GM13977 (cell line): ENCODE measurements at regions not wholly inside any gene's neighbourhood (a gene's known extent, or its start where the extent isn't known, plus 50 kb on each side); places are given as distances from the start of the nearest gene placed in this dataset.

Experiments used
- DNase-seq: peaks from one replicate; pipeline ENCODE4 v3.0.0; 2012; ENCODE audit warnings: low spot score
- CTCF ChIP-seq: IDR thresholded peaks from 2 replicates; pipeline ENCODE4 v1.5.1; 2012; ENCODE audit warnings: mild to moderate bottlenecking, control low read depth; ENCODE audit not compliant: insufficient read depth; ENCODE audit errors: extremely low read depth, missing control alignments
- in situ Hi-C: fragments of 300-500 bp; cut with MboI; formaldehyde crosslinking; loops from one replicate; pipeline ENCODE4 v1.12.0; 2022; ENCODE audit warnings: low sequenced_read_pairs, low pct_unique_long_range_greater_than_20kb, mixed read lengths, inconsistent platforms; ENCODE audit not compliant: unreplicated experiment

- in situ Hi-C loops: no loop called here
- no peak for TF ChIP-seq CTCF
- no peak for DNase-seq
Observed at GRCh38 chr2:65823511-65823910, 391.1 kb upstream of the SPRED2 start.

- in situ Hi-C loops: no loop called here
- no peak for DNase-seq
- TF ChIP-seq CTCF: no peak
Observed at GRCh38 chr2:65820454-65820853, 388.1 kb upstream of the SPRED2 start.

GRCh38 chr2:65819963-65820362 lies 387.6 kb upstream of the SPRED2 start:
- DNase-seq: no peak
- in situ Hi-C loops: no loop called here
- no peak for TF ChIP-seq CTCF

GRCh38 chr2:65818873-65819451 lies 386.6 kb upstream of the SPRED2 start:
- in situ Hi-C loops: no loop called here
- no peak for DNase-seq
- TF ChIP-seq CTCF: no peak

- no peak for DNase-seq
- TF ChIP-seq CTCF: no peak
- in situ Hi-C loops: no loop called here
Observed at GRCh38 chr2:65813631-65814173, 381.3 kb upstream of the SPRED2 start.

GRCh38 chr2:65812887-65813286 lies 380.5 kb upstream of the SPRED2 start:
- in situ Hi-C loops: no loop called here
- no peak for TF ChIP-seq CTCF
- DNase-seq: no peak
